NAMALWA (cell line): ENCODE measurements at regions not wholly inside any gene's neighbourhood (a gene's known extent, or its start where the extent isn't known, plus 50 kb on each side); places are given as distances from the start of the nearest gene placed in this dataset.

Experiments used
- DNase-seq: peaks from one replicate; pipeline ENCODE4 v3.0.0-alpha.2; 2015; ENCODE audit warnings: low spot score

DNA sequence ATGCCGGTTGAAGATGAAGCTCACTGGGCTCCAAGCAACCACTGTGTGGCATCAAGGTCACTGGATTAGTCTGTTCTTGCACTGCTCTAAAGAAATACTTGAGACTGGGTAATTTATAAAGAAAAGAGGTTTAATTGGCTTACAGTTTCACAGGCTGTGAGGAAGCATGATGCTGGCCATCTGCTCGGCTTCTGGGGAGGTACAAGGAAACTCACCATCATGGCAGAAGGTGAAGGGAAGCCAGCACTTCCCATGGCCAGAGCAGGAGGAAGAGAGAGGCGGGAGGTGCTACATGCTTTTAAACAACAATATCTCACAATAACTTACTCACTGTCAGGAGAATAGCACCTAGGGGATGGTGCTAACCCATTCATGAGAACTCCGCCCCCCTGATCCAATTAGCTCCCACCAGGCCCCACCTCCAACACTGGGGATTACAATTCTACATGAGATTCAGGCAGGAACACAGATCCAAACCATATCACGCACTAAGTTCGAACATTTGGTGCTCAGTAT, 109.7 kb upstream of the MGAT5 start:
- no peak for DNase-seq

- DNase-seq: no peak
Measured at GRCh38 chr2:134144651-134145050, 109.2 kb upstream of the MGAT5 start.

DNA sequence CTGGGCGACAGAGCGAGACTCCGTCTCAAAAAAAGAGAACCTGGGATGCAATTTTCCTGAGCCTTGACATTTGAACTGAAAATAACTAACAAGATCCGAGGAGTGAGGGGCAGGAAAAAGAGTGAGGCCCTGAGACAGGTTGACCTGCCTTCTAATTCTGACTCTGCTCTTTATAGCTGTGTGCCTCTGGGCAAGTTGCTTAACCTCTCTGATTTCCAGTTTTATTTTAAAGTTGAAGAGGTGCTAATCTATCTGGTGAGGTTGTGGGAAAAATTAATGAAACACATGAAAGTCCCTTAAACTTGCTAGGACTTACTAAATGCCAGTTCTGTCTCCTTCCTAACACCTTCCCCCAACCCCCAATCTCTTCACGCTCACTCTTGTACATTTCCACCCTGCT, 108.4 kb upstream of the MGAT5 start:
- no peak for DNase-seq

DNA sequence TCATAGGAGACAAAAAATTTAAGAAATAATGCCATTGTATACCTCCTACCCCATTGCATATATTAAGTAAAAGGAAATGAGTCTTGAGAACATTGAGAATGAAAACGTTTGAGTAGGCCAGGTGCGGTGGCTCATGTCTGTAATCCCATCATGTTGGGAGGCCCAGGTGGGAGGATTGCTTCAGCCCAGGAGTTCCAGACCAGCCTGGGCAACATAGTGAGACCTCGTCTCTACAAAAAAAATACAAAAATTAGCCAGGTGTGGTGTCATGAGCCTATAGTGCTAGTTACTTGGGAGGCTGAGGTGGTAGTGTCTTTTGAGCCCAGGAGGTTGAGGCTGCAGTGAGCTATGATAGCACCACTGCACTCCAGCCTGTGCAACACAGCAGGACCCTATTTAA, 107.7 kb upstream of the MGAT5 start:
- DNase-seq: no peak

DNA sequence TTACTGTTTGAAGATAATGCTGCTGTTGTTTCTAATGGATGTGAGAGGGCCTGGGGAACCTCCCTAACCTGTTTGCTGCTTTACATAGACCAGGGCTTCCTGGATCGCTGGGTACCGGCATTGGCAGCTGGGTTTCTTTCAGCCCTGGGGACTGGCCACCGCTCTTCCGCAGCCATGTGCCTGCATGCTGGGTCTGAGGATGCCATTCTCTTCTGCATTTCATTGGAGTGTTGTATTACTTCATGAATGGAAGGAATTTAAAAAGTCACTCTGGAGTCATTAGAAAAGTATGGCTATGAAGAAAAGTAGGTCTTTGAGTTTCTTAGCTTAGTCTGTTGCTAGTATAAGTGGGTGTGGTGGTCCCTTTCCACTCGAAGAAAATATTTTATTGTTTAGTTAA, 107.3 kb upstream of the MGAT5 start:
- DNase-seq: no peak

DNA sequence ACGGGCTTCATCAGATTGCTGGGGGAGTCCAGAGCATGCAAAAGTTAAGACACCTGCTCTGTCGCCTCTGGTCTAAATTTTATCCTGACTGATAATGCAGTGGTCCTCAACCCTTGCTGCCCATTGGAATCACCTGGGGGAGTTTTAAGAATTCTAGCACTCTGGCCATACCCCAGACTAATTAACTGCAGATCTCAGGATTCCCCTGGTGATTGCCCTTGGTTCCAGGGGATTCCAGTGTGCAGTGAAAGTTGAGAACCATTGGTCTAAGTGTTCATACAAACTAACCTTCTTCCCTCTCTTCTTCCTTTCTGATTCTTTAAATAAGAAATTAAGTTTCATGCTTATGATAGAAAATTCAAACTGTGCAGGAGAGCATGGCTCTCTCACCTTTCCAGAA, 105.7 kb upstream of the MGAT5 start:
- DNase-seq: no peak

DNA sequence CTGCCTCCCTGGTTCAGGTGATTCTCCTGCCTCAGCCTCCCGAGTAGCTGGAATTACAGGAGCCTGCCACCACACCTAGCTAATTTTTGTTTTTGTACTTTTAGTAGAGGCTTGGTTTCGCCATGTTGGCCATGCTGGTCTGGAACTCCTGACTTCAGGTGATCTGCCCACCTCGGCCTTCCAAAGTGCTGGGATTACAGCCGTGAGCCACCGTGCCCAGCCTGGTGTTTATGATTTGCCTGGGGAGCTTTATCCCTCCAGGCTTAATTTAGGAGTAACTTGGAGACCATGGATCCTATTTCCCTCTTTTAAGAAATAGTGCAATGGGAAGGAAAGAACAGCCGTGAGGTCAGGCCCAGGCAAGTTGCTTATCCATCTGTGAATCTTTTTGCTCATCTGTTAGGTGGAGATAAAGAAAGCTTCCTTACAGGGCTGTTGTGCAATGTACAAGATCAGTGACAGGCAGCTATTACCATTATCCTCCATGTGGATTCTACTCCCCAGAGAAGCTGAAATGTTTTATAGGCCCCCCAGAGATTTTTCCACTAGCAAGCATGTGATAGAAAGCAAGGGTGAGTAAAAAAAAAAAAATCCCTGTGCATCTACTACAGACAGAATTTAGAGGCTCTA, 104.9 kb upstream of the MGAT5 start:
- no peak for DNase-seq

- no peak for DNase-seq
Measured at GRCh38 chr2:134149904-134150303, 104.0 kb upstream of the MGAT5 start.

GRCh38 chr2:134150760-134151159, 103.1 kb upstream of the MGAT5 start:
- no peak for DNase-seq

DNA sequence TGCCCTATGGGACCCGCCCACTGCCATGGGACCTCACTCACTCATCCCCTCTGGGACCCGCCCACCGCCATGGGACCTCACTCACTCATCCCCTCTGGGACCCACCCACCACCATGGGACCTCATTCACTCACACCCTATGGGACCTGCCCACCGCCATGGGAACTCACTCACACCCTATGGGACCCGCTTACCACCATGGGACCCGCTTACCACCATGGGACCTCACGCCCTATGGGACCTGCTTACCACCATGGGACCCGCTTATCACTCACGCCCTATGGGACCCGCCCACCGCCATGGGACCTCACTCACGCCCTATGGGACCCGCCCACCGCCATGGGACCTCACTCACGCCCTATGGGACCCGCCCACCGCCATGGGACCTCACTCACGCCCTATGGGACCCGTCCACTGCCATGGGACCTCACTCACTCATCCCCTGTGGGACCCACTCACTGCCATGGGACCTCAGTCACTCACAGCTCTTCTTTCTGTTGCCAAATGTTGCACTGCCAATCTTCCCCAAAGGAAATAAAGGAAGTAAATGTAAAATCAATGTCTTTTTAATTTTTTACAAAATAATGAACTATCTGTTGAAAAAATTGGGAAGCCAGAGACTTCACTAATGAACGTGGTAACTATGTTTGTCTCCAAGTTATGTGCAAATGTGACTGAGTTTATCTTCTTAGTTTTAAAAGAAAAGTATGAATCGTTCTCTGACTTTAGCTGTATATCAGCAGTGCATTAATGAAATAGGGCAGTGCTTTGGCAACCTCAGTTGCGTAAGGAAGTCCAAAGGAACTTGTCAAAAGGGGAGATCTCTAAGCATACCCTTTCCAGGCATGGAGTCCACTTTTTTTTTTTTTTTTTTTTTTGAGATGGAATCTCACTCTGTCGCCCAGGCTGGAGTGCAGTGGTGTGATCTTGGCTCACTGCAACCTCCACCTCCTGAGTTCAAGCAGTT, 101.5 kb upstream of the MGAT5 start:
- DNase-seq: no peak

- DNase-seq: no peak
Measured at GRCh38 chr2:134153294-134153880, 100.5 kb upstream of the MGAT5 start.

DNA sequence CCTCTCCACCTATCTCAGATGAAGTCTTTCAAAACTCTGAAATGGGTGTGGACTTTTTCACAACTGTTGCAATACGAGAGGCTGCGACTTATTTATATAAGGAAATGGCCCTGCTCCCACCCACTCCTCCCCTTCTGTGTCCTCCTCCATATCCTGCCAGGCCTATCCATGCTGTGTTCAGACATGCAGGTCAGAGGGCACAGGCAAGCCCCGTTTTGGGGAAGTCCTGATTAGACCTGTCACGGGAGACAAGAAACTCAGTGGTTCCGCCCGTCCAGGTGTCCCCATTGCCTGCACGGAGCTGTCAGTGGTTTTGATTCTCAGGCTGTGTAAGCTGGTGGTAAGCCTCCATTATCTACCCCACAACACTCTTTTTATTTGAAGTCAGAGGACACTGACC, 99.6 kb upstream of the MGAT5 start:
- DNase-seq: no peak

GRCh38 chr2:134155134-134155533, 98.7 kb upstream of the MGAT5 start:
- no peak for DNase-seq

DNA sequence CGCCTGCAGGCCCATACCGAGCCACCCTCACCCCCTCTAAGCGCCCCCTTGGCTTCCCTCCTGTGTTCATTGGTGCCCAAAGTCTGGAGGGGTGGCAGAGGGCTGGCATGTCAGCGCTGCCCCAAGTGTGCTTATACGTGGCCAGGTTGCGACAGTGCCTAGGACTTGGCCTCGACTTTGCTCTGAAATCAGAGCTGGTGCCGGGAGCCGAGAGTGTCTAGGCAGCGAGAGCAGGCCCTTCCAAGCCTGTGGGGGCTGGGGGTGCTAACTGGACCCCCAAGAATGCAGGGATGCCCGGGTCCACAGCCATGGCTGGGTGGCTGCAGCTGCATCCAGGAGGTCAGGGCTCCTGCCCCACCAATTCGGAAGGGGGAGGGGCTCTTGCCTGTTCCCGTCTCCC, 95.6 kb upstream of the MGAT5 start:
- DNase-seq: no peak

GRCh38 chr2:134161170-134161547, 92.7 kb upstream of the MGAT5 start:
- DNase-seq: no peak

- no peak for DNase-seq
Measured at GRCh38 chr2:134163336-134163735, 90.5 kb upstream of the MGAT5 start.

DNA sequence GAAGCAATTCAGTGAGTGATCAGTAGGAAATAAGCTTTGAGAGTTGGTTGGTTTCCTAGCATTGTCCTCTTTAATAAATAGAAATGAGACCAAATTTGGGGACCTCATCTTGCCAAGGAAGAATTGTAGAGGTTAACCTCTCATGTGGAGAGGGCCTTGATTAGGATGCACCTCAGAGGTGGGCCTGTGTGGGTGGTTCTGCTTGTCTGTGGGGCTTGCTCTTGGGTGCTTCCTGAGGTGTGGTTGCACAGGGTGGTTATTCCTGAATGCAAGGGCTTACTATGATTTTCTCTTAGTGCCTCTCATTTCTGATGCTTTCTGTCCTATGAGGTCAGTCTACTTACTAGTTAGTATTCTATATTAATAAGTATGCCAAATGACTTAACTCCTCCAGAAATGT, 89.6 kb upstream of the MGAT5 start:
- DNase-seq: no peak

- no peak for DNase-seq
Measured at GRCh38 chr2:134167015-134167414, 86.9 kb upstream of the MGAT5 start.

DNA sequence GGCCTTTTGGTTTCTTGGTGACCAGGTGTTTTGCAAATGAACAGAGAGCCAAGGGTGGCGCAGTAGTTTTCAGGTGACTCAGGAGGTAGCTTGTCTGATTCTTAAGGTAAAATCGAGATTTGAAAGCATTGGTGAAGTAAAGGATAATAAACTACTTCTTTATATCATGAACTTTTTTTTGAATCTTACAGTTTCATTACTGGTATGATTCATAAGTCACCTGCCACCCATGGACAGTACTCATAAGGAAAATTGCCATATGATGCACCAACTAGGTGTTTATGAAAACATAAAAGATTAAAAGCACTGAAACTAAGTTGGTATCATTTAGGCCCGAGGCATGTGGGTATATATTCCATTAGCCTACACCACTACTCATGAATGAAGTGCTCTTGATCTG, 84.1 kb upstream of the MGAT5 start:
- DNase-seq: no peak

DNA sequence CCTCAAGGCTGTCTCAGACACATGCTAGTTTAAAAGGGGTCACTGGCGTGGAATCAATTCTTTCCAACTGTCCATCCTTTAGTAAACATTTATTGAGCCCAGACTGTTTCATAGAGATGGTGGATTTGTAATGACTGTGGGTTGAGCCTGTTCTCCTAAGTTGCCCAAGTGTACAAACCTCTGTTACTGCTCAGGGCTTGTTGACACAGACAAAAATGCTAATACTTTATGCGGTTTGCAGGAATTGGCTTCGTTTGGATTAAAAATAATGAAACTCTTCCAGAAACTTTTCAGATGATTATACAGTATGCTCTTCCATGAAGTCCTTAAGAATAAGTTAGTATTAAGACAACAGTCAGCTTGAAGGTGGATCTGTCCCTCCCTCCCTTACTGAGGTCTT, 83.6 kb upstream of the MGAT5 start:
- DNase-seq: no peak

DNA sequence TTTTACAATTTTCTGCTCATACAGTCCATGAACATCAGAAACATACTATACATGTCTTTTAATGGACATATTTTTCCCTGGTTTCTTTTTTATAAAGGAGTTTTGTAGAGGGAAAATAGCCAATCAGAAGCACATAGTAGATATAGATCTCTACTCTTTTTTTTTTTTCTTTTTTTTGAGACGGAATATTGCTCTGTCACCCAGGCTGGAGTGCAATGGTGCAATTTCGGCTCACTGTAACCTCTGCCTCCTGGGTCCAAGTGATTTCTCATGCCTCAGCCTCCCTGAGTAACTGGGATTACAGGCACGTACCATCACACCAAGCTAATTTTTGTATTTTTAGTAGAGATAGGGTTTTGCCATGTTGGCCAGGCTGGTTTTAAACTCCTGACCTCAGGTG, 83.2 kb upstream of the MGAT5 start:
- no peak for DNase-seq

GRCh38 chr2:134173338-134174016, 80.4 kb upstream of the MGAT5 start:
- DNase-seq: no peak

DNA sequence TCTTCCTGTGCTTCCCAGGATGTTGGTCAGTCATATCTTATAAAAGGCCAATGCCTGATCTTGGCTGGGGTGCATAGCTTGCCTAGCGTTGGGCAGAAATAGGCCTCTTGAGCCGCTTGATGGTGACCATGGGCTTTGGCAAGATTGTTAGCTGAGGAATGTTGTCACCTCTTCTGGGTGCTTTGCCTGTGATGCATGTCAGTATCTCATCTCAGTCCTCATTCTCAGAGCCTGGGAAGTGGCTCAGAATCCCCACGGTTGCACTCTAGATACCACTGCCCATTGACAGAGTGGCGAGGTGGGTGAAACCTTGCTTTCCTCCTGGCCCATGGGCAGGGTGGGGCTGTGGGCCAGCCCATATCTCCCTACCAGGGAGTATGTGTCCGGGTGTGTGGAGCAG, 79.2 kb upstream of the MGAT5 start:
- DNase-seq: no peak
